ENCODE measurements at regions not wholly inside any gene's neighbourhood (a gene's known extent, or its start where the extent isn't known, plus 50 kb on each side); places are given as distances from the start of the nearest gene placed in this dataset.

DNA sequence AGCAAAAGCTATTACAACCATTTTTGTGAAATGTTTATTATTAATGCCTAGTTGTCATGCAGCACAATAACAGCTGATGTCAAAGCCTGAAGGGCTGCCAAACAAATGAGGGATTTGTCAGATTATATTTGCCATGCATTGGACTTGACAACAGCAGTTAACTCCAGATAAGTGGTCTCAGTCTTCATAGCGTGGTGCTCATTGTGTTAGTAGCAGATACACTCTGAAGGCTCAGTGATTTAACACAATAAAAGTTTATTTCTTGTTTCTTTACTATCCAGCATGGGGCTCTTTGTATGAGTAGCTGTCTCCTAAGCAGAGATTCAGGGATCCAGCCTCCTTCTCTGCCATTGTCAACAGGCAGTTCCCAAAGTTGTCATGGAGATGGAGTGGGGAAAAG lies 76.0 kb upstream of the PTGFRN start:
- peaks cover 5% of the 10 kb centered on the region for H3K4me1 ChIP-seq (ENCODE audit: control insufficient read depth, insufficient read depth, low read length)
- H3K9me3 ChIP-seq (ENCODE audit: control insufficient read depth, insufficient read depth, low read length), result no peaks in the 10 kb centered on the region
- WGBS (ENCODE audit: insufficient coverage, insufficient read length), result no CpG with 5 or more reads among the region's 1 CpG
- DNase-seq (ENCODE audit: low read depth, low spot score), result no peak
- no peaks in the 10 kb centered on the region for H3K36me3 ChIP-seq (ENCODE audit: control insufficient read depth, insufficient read depth, low read length)
- H3K27me3 ChIP-seq (ENCODE audit: control insufficient read depth, insufficient read depth, low read length), result no peaks in the 10 kb centered on the region
- H3K4me3 ChIP-seq (ENCODE audit: low read length), result no peak overlapping the region
- no peak overlapping the region for H3K27ac ChIP-seq (ENCODE audit: low read length)

DNA sequence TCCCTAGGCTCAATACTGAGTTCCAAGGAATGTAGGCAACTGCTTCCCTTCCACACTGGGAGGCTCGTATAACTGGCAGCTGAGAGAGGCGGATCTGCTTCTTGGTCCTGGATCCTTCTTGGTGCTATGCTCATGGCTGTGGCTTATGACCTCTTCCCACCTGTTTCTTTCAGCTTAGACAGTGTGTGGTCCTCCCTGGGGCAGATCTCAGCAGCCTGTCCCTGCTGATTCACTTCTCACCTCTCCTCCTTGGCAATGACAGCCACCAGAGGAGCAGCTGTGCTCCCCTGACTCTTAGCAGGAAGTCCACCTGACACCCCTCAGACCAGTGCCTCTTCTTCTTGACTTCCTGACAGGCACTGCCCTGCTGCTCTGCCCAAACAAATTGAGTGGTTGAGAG lies 75.1 kb upstream of the PTGFRN start:
- no peaks in the 10 kb centered on the region for H3K27me3 ChIP-seq (ENCODE audit: control insufficient read depth, insufficient read depth, low read length)
- H3K4me1 ChIP-seq (ENCODE audit: control insufficient read depth, insufficient read depth, low read length), result peaks cover 5% of the 10 kb centered on the region
- H3K4me3 ChIP-seq (ENCODE audit: low read length), result no peak overlapping the region
- no peaks in the 10 kb centered on the region for H3K36me3 ChIP-seq (ENCODE audit: control insufficient read depth, insufficient read depth, low read length)
- DNase-seq (ENCODE audit: low read depth, low spot score), result no peak
- no CpG with 5 or more reads among the region's 2 CpGs for WGBS (ENCODE audit: insufficient coverage, insufficient read length)
- H3K27ac ChIP-seq (ENCODE audit: low read length), result no peak overlapping the region
- H3K9me3 ChIP-seq (ENCODE audit: control insufficient read depth, insufficient read depth, low read length), result no peaks in the 10 kb centered on the region

DNA sequence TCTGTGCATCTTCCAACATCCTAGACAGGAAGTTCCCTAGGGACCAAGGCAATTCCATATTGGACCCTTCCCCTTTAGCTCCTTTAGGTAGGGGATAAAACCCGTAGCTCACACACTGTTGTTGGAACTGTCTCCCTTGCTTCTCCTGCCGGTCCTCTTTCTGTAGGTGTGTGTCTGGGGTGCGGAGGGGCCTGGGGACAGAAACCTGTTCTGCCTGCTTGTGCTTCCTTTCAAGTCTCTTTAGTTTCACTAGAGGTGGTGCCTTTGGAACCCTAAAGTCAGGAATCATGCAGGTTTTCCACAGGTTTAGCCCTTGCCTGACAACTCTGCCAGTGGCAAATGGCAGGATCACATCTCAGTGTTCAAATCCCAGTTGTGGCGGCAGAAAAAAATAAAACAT lies 74.6 kb upstream of the PTGFRN start:
- no peaks in the 10 kb centered on the region for H3K27me3 ChIP-seq (ENCODE audit: control insufficient read depth, insufficient read depth, low read length)
- H3K27ac ChIP-seq (ENCODE audit: low read length), result no peak overlapping the region
- no CpG with 5 or more reads among the region's 4 CpGs for WGBS (ENCODE audit: insufficient coverage, insufficient read length)
- no peak for DNase-seq (ENCODE audit: low read depth, low spot score)
- H3K4me3 ChIP-seq (ENCODE audit: low read length), result no peak overlapping the region
- no peaks in the 10 kb centered on the region for H3K9me3 ChIP-seq (ENCODE audit: control insufficient read depth, insufficient read depth, low read length)
- H3K4me1 ChIP-seq (ENCODE audit: control insufficient read depth, insufficient read depth, low read length), result peaks cover 5% of the 10 kb centered on the region
- H3K36me3 ChIP-seq (ENCODE audit: control insufficient read depth, insufficient read depth, low read length), result no peaks in the 10 kb centered on the region

DNA sequence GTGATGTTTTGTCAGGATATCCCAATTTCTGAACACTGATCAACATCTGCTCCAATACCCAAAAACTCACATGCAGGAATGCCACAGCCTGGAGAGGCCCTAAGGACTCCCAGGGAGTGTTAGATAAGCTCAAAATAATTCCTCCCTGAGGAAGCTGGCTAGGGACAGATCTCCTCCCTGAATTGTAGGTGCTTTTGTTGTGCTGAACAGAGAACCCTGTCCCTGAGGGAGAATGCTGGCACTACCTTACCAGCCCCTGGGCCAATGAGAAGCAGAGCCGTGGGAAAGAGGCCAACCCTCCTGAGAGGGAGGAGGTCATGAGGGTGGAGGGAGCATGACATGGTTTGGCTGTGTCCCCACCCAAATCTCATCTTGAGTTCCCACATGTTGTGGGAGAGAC lies 73.6 kb upstream of the PTGFRN start:
- no peak overlapping the region for H3K27ac ChIP-seq (ENCODE audit: low read length)
- H3K4me1 ChIP-seq (ENCODE audit: control insufficient read depth, insufficient read depth, low read length), result peaks cover 5% of the 10 kb centered on the region
- H3K36me3 ChIP-seq (ENCODE audit: control insufficient read depth, insufficient read depth, low read length), result no peaks in the 10 kb centered on the region
- H3K9me3 ChIP-seq (ENCODE audit: control insufficient read depth, insufficient read depth, low read length), result no peaks in the 10 kb centered on the region
- H3K4me3 ChIP-seq (ENCODE audit: low read length), result no peak overlapping the region
- no peaks in the 10 kb centered on the region for H3K27me3 ChIP-seq (ENCODE audit: control insufficient read depth, insufficient read depth, low read length)
- no peak for DNase-seq (ENCODE audit: low read depth, low spot score)
- no CpG with 5 or more reads among the region's 1 CpG for WGBS (ENCODE audit: insufficient coverage, insufficient read length)

DNA sequence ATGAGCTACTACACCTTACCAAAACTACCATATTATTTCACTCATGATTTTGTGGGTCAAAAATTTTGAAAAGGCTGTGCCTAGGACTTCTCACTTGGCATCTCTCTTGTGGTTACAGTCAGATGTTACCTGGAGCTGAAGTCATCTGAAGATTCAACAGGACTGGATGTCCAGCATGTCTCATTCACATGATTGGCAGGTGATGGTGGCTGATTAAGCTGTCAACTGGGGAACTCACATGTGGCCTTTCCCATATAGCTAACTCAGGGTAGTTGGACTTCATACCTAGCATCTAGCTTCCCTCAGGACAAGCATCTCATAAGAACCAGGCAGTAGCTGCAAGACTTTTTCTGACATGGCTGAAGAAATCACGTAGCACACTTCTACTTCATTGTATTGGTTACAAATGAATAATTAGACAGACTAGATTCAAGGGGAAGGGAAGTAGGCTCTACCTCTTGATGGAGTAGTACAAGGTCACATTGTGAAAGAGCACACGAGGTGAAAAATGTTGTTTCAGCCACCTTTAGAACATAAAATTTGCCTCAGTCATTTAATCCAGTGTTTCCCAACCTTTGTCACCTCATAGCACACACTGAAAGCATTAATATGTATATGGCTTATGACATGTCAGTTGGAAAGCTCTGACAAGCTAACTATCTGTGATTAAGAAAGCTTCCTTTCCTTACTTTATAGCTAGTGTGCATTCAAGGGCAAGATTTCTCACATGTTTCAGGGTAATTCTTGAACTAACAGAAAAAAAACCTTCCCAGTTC lies 68.0 kb upstream of the PTGFRN start:
- DNase-seq (ENCODE audit: low read depth, low spot score), result no peak
- WGBS (ENCODE audit: insufficient coverage, insufficient read length), result no CpG with 5 or more reads among the region's 2 CpGs
- H3K27ac ChIP-seq (ENCODE audit: low read length), result no peak overlapping the region
- no peak overlapping the region for H3K4me3 ChIP-seq (ENCODE audit: low read length)
- no peaks in the 10 kb centered on the region for H3K9me3 ChIP-seq (ENCODE audit: control insufficient read depth, insufficient read depth, low read length)
- H3K36me3 ChIP-seq (ENCODE audit: control insufficient read depth, insufficient read depth, low read length), result no peaks in the 10 kb centered on the region
- no peaks in the 10 kb centered on the region for H3K27me3 ChIP-seq (ENCODE audit: control insufficient read depth, insufficient read depth, low read length)
- no peaks in the 10 kb centered on the region for H3K4me1 ChIP-seq (ENCODE audit: control insufficient read depth, insufficient read depth, low read length)

DNA sequence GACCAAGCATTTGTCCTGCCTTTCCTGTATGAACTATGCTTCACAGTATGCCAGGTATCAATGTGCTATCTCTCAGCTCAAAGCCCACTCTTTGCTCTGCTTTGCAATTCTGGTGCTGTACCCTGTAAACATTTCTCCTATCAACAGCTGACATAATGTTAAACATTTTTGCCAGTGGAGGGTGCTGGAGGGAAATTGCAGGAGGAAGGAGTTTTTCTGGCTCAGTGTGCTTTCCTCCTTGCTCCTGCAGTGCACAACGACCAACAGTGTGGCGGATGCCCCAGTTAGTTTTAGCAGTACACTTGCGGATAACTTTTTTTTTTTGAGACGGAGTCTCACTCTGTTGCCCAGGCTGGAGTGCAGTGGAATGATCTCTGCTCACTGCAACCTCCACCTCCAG lies 67.1 kb upstream of the PTGFRN start:
- Histone ChIP-seq H3K4me1 (ENCODE audit: control insufficient read depth, insufficient read depth, low read length) (no peaks in the 10 kb centered on the region), H3K4me3 (ENCODE audit: low read length) (no peak overlapping the region), H3K27ac (ENCODE audit: low read length) (no peak overlapping the region), H3K27me3 (ENCODE audit: control insufficient read depth, insufficient read depth, low read length) (no peaks in the 10 kb centered on the region), H3K36me3 (ENCODE audit: control insufficient read depth, insufficient read depth, low read length) (no peaks in the 10 kb centered on the region), H3K9me3 (ENCODE audit: control insufficient read depth, insufficient read depth, low read length) (no peaks in the 10 kb centered on the region)
- WGBS (ENCODE audit: insufficient coverage, insufficient read length), result no CpG with 5 or more reads among the region's 4 CpGs
- DNase-seq (ENCODE audit: low read depth, low spot score), result no peak

DNA sequence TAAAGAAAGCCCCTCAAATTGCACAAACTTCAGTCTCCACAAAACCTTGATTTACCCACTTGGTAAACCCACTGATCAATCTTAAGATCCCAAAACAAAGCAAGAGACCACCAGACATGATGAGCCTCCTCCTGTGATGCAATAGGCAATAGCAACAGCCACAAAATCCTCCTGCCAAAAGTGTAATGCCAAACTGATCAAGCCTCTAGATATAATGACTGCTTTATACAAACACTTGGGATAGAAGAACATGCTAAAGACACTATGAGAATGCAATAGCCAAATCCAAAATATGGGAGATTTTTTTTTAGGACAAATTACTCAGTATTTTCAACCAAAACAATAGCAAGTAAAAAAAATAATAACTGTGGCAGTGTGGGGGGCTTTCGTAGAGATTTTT lies 64.9 kb upstream of the PTGFRN start:
- Histone ChIP-seq H3K36me3 (ENCODE audit: control insufficient read depth, insufficient read depth, low read length) (no peaks in the 10 kb centered on the region), H3K4me3 (ENCODE audit: low read length) (no peak overlapping the region), H3K9me3 (ENCODE audit: control insufficient read depth, insufficient read depth, low read length) (no peaks in the 10 kb centered on the region), H3K27ac (ENCODE audit: low read length) (no peak overlapping the region), H3K27me3 (ENCODE audit: control insufficient read depth, insufficient read depth, low read length) (no peaks in the 10 kb centered on the region), H3K4me1 (ENCODE audit: control insufficient read depth, insufficient read depth, low read length) (no peaks in the 10 kb centered on the region)
- no peak for DNase-seq (ENCODE audit: low read depth, low spot score)
- WGBS (ENCODE audit: insufficient coverage, insufficient read length), result no CpG with 5 or more reads among the region's 1 CpG

DNA sequence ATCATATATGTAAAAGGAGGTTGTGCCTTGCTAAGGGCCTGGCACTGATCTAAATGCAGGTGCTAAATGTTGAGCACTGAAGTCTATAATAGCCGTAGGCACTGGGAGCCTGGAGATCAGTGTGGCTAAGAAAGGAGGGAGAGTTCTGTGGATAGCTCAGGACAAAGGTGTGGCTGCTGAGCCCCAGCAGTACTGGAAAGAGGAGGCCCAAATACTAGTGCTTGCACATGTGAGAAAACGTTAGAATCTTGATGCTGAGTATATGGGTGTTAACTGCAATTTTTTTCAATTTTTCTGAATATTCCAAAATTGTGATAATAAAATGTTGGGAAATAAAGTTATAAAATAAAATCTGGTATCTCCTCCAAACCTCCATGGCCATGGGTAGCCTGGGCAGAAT lies 62.5 kb upstream of the PTGFRN start:
- Histone ChIP-seq H3K4me3 (ENCODE audit: low read length) (no peak overlapping the region), H3K27me3 (ENCODE audit: control insufficient read depth, insufficient read depth, low read length) (no peaks in the 10 kb centered on the region), H3K4me1 (ENCODE audit: control insufficient read depth, insufficient read depth, low read length) (no peaks in the 10 kb centered on the region), H3K36me3 (ENCODE audit: control insufficient read depth, insufficient read depth, low read length) (no peaks in the 10 kb centered on the region), H3K9me3 (ENCODE audit: control insufficient read depth, insufficient read depth, low read length) (no peaks in the 10 kb centered on the region), H3K27ac (ENCODE audit: low read length) (no peak overlapping the region)
- no CpG with 5 or more reads among the region's 2 CpGs for WGBS (ENCODE audit: insufficient coverage, insufficient read length)
- no peak for DNase-seq (ENCODE audit: low read depth, low spot score)

DNA sequence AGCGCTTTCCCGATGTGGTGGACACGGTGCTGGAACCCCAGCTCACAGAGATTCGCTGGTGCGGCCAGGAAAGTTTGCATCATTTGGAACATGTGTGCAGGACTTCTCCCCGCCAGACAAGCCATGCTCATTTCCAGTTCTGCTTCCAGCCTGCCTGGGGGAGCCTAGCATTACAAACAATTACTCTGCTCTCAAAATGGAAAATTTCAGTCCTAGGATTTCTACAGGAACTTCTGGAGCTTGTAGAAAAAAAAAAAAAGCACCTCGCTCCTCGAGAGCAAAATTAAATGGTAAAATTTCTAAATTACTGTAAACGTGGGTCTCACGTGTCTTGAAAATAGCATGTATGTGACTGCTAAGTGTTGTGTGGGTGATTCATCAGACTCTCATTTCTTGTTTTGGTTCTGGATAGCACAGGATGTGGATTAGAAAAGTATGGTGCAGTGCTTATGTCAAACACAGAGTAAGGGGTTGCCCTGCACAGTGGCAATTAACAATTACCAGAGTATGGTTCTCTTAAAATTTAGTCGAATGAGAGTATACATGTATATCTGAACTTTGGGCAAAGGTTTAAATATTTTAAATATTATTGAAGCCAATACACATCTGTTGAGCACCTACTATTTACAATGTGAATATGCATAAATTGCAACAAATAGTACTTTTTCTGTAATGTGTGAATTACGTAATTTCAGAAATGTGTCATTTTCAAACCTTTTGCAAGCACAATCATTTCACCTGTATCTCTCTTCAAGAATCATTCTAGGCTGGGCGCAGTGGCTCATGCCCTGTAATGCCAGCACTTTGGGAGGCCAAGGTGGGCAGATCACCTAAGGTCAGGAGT lies 61.8 kb upstream of the PTGFRN start:
- no CpG with 5 or more reads among the region's 13 CpGs for WGBS (ENCODE audit: insufficient coverage, insufficient read length)
- peaks cover 2% of the 10 kb centered on the region; the same call in 1 of the 2 replicates for H3K4me1 ChIP-seq (ENCODE audit: control insufficient read depth, insufficient read depth, low read length)

DNA sequence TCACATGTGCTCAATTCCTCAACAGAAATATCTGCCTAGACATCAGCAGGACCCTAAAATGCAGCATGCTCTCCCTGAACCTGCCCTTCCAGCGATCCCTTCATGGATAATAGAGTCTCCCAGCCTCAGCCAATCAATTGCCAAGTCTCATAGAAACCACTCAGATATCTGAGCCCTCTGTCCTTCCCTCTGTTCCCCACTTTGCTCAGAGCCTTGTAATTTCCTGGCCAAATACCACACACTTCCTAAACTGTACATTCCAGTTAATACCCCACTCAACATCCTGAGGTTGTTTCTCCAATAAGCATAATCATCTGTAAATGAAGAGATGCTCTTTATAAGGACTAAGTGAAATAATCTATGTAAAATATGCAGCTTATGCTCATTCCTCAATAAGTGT lies 59.3 kb upstream of the PTGFRN start:
- no CpG with 5 or more reads among the region's 1 CpG for WGBS (ENCODE audit: insufficient coverage, insufficient read length)
- Histone ChIP-seq H3K36me3 (ENCODE audit: control insufficient read depth, insufficient read depth, low read length) (no peaks in the 10 kb centered on the region), H3K27me3 (ENCODE audit: control insufficient read depth, insufficient read depth, low read length) (no peaks in the 10 kb centered on the region), H3K9me3 (ENCODE audit: control insufficient read depth, insufficient read depth, low read length) (no peaks in the 10 kb centered on the region), H3K27ac (ENCODE audit: low read length) (no peak overlapping the region), H3K4me1 (ENCODE audit: control insufficient read depth, insufficient read depth, low read length) (peaks cover 8% of the 10 kb centered on the region), H3K4me3 (ENCODE audit: low read length) (no peak overlapping the region)
- no peak for DNase-seq (ENCODE audit: low read depth, low spot score)

More for the DNA sequence above, 61.8 kb upstream of the PTGFRN start:
- no peaks in the 10 kb centered on the region for H3K27me3 ChIP-seq (ENCODE audit: control insufficient read depth, insufficient read depth, low read length)
- no peak for DNase-seq (ENCODE audit: low read depth, low spot score)
- H3K27ac ChIP-seq (ENCODE audit: low read length), result no peak overlapping the region
- no peak overlapping the region for H3K4me3 ChIP-seq (ENCODE audit: low read length)
- H3K9me3 ChIP-seq (ENCODE audit: control insufficient read depth, insufficient read depth, low read length), result no peaks in the 10 kb centered on the region
- no peaks in the 10 kb centered on the region for H3K36me3 ChIP-seq (ENCODE audit: control insufficient read depth, insufficient read depth, low read length)
